Uterus (tissue), 2 donors: ENCODE measurements at regions not wholly inside any gene's neighbourhood (a gene's known extent, or its start where the extent isn't known, plus 50 kb on each side); places are given as distances from the start of the nearest gene placed in this dataset.

Source experiments
- CTCF ChIP-seq, 4 experiments: fragments of 200-600 bp in 2 of 4; fragments of 450-650 bp in 2 of 4; sonication (generic) in 2 of 4; IDR thresholded peaks; one replicate each; pipeline ENCODE4 v1.5.1; 2016 to 2019; ENCODE audit warnings: antibody characterized with exemption in 4 of 4, mild to moderate bottlenecking in 2 of 4, moderate library complexity in 1 of 4
- POLR2A ChIP-seq, 2 donors: fragments of 450-650 bp; IDR thresholded peaks; one replicate each; pipeline ENCODE4 v1.6.1; 2016; ENCODE audit warnings: antibody characterized with exemption in 2 of 2, mild to moderate bottlenecking in 1 of 2, moderate library complexity in 1 of 2

- TF ChIP-seq CTCF (IDR thresholded peaks at IDR 0.05) (no peak), POLR2A (IDR thresholded peaks at IDR 0.05) (no peak)
Observed at GRCh38 chr5:121638126-121638525, 213.6 kb upstream of the FTMT start.
